Activated gamma-delta T cell (primary cell): ENCODE measurements at regions not wholly inside any gene's neighbourhood (a gene's known extent, or its start where the extent isn't known, plus 50 kb on each side); places are given as distances from the start of the nearest gene placed in this dataset.
"Not testable (repeated sequence)": the region's sequence is repeated elsewhere in the genome, so short reads cannot be mapped to it uniquely, and the experiment has no call there.

Experiments used
- DNase-seq: peaks from one replicate; lab custom pipeline; 2025; lab: John Stamatoyannopoulos, UW

DNA sequence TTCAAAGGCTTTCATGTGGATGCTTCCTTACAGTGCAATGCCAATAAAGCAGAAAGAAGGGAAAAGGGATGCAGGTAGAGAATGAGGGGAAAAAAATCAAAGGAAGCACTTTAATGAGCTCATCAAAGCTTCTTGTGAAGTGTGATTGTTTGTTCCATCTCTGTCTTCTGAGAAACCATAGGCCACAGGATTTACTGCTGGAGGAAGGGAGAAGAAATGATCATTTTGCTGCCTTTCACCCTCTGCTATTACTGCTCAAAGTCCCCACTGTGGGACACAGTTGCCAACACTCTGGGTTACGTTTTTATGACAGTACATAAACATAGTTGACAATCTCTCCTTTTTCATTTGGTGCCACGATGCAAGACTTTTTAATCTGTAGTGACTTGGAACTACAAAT lies 558.0 kb upstream of the TECRL start:
- no peak for DNase-seq

DNA sequence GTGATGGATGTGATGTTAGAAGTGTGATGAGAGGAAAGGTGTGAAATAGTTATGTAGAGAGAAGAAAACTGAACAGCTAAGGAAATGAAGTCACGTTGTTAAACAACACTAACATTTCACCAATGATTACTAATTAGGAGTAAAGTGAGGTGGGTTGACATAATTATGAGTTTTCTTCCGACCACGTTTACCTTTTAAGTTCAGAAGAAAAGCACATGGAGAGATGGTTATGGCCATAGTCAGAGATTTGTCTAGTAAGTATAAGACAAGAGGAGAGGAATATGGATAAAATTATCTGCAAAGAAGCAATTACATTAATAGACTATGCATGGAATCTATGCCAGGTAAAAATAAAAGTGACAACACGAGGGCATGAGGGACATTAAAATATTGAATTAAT lies 551.3 kb upstream of the TECRL start:
- DNase-seq, result no peak

DNA sequence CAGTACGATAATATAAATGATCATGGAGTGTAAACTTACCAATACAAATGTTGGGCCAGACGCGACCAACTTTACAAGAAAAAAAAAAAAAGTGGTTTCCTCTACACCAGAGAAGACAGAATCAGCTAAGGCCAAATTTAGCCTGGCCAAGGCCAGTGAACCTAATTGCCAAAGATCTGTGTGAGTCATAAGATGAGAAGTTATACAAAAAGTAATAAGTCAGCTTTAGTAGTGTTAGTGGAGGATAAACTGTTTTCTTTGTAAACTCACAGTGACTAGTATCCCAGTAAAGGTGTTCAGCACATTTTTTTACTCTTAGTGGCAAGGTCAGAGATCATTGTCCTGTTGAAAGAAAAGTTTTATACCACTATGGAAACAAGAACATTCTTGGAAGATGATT lies 531.4 kb upstream of the TECRL start:
- DNase-seq, result no peak

DNA sequence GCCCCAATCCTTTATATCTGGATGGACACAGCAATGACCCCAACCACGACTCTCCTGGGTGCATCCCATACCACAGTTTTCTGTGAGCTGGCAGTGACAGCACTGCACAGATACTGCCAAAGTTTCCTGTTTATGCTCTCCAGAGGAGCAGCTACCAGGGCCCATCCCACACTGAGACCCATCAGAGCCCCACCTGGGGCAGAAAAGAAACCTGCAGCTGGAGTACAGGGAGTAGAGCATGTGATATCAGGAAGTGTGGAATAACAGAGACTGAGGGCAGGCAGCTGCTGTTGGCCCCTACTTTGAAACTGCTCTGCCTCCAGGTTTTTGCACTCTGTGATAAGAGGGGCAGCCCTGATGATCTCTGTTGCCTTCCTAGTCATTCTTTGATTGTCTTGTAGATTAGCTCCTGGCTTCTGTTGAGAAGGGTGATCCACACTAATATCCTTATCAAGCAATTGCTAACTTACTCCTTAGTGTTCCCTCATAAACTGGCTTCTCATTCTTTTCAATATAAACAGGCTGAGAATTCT lies 526.3 kb upstream of the TECRL start:
- no peak for DNase-seq

DNA sequence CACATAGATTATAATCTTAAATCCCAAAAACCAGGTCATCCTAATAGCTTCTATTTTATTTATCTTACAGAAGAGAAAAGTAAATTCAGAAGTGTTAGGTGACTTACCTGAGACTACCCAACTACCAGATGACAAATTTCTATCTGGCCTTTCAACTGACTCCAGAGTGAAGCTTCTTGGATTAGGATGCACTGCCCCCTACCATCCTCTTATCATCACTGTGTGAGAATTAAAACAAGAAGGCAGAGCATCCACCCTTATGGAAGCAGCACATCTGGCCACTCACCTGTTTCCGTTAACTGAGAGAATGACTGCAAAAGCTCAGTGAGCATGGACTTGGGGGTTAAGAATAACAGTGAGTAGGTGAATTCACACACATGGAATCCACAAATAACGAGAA lies 502.6 kb upstream of the TECRL start:
- no peak for DNase-seq

DNA sequence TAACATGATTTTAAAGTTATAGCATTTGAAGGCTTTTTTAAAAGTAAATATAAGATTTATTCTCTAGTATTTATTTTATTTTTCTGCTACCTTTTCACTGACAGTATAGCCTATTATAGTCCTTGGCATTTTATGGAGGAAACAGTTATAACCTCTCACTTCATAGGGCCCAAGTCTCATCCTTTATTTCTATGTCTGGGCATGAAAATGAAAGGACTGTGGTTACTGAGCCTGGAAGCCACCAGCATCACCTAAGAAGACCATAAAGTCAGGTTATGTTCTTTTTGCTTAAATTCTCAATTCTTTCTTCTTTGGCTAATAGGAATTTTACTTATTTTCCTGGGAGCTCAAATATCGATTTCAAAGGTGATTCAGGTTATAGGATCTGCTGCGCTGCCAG lies 494.7 kb upstream of the TECRL start:
- DNase-seq, result no peak

DNA sequence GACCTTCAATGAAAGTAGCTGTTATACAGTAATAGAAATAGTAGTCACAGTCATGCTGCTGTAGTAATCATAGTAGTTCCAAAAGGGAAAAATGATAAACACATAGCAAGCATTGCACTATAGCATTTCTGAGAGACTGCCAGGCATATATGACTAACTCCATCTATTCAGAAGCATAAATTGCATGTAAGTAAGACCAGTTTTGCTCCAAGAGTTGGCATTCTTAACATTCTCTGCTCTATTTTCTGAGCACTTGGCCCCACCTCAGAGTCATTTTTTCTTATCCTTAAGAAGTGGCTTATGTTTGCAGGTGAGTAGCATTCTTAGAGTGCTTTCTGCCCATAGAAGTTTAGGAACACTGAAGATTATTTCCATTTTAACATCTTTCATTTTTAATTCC lies 490.3 kb upstream of the TECRL start:
- DNase-seq, result no peak

DNA sequence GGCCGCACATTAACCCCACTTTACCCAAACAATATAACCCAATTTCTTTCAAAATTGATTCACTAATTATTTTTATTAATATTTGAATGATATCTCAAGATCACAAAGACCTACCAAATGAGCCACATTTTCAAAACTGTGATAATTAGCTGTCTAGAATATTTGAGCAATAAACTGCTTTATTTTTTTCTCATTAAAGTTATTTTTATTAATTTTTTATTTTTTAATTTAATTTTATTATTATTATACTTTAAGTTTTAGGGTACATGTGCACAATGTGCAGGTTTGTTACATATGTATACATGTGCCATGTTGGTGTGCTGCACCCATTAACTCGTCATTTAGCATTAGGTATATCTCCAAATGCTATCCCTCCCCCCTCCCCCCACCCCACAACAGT lies 489.8 kb upstream of the TECRL start:
- not testable (repeated sequence) for DNase-seq

DNA sequence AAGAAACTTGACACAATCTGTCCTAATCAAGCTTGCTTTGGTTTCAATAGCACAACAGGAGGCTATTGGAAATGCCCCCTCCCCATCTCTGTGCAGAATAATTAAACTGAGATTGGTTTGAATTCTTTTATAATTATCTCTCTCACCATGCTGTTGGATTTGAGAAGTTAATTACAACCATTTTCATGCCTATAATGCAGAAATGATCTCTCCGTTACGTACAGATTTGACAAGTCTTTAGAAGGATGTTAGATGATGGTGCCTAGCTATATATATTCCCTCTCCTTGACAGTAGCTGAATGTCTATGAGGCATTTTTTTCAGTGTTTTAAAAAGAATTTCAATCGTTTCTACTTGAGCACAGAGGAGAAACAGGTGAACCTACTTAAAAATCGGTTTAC lies 488.4 kb upstream of the TECRL start:
- DNase-seq, result no peak

DNA sequence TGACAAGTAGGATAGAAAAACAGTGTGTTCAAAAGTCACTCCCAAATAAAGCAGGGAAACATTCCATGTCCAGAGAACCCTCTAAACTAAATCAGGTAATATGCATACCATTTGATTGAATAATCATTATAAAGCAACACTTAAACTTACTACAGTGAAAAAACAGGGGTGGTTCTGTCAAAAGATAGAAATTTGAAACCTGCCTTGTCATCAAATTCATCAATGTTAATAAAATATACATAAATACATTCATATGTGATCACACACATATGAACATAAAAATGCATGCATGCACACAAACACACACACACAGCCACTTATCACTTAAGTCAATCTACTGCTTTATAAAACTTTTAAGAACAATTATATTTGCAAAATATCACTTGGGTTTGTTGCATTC lies 485.8 kb upstream of the TECRL start:
- no peak for DNase-seq

DNA sequence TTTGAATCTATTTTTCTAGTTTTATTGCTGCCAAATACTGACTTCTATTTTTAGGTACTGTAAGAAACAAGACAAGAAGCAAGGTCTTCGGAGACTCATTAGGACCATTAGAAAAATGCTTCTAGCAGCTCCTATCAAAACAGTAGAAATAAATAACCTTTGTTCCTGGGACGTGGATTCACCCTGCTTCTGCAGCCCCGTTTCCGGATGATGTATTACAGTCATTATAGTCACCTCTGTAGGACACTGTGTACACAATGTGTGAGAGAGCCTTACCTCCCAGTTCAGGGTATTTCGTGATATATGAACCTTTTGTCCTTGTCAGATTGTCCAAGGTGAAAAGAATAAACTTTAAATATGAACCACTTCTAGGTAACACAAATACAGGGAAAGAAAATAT lies 484.0 kb upstream of the TECRL start:
- DNase-seq, result no peak

DNA sequence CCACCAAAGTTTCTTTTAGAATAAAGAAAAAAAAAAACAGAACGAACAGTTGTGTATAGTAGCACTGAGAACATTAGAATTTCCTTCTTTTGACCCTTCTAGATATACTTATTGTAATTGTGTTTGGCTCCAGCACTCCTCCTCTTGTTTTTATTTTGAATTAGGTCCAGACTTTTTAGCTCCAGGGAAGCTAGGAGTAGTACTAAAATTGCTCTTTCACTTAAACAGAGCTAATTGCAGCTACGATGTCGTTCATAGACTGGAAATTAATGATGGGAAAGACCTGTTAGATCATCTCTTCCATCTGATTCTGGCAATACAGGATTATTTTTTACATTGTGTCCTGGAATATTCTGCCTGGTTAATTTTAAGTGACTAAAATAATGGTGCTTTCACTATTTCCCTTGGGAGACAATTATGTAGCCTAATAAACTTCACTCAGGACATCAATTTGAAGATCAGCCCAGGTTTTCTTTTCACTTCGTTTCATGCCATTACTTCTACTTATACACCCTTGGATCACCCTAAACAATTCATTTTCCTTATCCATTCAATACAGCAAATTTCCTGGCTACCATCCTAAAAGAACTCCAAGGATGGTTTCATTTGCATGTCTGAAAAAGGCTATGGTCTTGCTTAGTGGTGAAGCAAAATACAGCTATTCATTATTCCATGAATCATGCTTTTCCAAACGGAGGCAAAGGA lies 480.8 kb upstream of the TECRL start:
- DNase-seq, result no peak

DNA sequence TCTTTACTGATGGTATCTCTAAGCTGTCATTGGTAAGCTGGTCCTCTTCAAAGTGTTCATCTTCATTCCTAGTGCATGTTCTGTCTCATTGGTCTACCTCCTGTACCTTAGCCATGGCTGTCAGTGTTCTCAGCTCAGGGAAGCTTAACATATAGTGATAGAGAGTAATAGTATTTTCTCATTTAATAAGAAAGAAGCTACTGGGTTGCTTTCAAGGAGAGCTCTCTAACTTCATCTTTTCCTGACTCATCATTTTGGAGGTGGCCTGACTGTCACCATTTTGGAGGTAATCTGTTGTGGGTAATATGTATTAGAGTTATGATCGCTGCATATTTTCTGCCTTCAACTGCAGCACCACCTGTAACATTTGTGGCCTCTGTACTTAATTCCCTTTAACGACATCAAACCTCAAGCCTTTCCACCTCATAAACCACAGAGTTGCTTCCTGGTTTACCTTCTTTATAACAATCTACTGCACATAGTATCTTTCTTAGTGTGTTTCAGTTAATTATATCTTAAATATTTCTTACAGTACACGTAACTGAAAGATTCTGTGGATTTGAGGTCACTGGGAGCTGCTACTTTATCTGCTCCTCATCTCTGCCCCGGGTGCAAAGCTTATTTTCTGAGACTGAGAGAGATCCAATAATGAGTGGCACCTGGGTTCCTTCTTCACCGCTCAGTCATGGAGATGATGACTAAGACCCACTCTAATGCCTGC lies 474.0 kb upstream of the TECRL start:
- DNase-seq, result no peak

DNA sequence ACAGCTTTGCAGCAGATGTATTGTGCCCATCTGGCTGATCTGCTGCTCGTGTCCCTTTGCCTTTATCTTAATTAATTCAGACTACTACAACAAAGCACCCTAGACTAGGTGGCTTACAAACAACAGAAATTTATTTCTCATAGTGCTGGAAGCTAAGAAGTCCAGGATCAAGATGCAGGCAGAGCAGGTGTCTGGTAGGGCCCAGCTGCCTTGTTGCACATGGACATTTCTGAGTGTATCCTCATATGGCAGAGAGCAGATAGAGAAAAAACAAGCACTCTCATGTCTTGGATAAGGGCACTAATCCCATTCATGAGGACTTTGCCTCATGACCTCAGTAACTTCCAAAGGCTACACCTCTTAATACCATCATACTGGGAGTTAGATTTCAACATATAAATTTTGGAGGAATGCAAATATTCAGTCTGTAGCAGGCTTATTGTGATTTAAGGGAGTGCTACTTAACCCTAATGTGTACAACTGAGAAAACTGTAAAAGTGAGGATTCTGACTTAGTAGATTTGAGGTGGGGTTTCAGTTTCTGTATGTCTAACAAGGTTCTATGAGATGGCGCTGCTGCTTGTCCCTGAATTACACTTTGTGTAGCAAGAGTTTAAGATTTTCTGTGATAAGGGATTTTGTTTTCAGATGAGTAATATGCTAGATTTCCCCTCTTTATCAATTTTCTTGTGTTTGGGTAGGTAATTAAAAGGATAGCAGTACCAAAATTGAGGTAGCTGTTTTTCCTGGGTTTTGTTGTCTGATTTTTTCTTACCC lies 473.2 kb upstream of the TECRL start:
- no peak for DNase-seq

DNA sequence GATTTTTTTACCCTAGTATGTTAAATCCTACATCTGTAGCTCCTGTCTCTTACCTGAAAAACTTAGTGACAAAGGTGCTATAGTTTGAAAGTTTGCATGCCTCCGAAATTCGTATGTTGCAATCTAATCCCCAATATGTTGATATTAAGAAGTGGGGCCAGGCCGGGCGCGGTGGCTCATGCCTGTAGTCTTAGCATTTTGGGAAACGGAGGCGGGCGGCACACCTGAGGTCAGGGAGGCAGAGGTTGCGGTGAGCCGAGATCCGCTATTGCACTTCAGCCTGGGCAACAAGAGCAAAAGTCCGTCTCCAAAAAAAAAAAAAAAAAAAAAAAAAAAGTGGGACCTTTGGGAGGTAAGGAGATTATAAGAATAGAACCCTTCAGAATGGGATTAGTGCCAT lies 471.3 kb upstream of the TECRL start:
- no peak for DNase-seq

DNA sequence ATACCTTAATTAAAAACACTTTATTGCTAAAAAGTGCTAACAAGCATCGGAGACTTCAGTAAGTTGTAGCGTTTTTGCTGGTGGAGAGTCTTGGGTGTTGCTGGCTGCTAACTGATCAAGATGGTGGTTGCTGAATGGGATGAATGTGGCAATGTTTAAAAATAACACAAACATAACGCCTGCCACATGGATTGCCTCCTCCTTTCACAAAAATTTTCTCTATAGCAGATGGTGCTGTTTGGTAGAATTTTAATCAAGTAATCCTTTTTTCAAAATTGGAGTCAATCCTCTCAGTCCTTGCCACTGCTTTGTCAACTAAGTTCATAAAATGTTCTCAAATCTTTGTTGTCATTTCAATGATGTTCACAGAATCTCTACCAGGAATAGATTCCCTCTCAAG lies 466.8 kb upstream of the TECRL start:
- DNase-seq, result no peak

DNA sequence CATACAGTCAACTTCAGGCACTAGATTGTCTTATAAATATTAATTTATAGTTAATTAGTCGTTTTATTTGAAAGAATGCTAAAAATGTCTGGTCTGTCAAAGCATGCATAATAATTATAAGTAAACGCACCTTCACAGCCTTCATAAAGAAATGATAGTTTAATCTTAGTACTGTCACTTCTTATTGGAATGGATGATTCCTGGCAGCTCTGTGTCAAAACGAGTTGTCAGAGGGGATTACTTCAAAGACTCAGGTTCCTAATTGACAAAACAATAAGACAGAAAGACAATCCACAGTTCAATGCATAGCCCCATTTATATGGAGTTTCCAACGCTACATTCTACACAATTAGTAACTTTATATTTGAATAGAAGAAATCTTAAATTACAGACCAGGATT lies 461.3 kb upstream of the TECRL start:
- no peak for DNase-seq

DNA sequence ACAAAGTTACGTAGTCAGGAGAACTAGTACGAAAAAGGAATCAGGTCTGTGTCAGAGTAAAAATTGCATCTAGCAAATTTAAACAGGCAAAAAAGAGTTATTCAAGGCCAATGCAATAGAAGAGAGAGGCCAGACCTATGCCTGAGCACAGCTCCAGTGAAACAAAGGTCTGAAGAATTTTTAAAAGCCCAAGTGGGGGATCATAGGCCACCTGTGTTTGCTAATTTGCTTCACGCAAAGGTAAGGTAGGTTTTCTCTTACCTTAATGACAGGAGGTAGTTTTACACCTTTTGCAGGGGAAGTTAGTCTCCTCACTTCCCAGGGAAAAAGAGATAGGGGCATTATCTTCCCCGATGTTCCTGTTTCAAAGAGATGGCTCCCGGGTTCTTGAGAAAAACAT lies 448.6 kb upstream of the TECRL start:
- no peak for DNase-seq

DNA sequence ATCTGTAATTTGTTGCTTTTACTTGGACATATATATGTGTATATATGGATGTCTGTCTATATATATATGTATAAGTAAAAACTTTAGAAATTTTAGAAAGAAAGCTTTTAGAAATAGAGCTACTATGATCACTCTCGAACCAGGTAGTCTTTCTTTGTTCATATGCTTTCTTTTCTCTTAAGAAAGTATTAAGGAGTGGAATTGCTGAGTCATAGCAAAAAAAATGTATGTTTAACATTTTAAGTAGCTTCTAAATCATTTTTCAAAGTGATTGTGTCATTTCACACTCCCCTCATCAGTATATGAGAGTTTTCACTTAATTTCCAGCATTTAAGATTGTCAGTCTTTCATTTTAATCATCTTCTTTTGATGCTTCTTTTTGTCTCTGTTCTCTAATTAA lies 447.9 kb upstream of the TECRL start:
- DNase-seq, result no peak

DNA sequence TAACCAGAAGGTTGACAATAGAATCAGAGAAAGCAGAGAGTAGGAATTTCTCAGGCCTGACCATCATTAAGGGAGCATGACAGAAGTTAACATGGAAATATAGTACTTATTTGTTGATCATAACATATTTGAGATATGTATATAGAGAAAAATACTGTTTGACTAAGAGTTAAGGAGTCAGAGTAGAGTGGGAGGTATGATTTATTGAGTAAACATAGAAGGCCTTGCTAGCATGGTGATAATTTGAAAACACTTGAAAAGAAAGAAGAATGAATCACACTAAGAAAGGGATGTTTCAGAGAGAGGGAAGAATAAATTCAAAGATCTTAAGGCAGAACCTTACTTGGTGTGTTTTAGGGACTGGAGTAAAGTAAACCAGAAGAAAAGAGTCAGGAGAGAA lies 437.2 kb upstream of the TECRL start:
- DNase-seq, result no peak

DNA sequence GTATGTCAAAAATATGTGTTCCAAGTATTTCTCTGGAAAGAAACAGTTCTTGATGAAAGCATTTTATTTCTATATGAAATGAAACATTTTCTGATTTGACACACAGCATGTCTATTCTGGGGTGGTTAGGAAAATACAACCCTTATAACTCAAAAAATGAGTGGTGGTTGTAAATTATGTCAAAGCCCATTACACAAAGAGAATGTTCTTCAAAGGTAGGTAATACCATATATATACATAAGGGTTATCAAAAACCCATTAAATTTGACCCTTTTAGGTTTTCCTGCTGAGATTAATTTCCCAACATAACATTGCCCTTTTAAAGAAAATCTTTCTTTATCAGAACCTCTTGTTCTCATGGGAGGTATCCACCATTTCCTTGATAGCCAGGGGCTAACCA lies 420.5 kb upstream of the TECRL start:
- no peak for DNase-seq

DNA sequence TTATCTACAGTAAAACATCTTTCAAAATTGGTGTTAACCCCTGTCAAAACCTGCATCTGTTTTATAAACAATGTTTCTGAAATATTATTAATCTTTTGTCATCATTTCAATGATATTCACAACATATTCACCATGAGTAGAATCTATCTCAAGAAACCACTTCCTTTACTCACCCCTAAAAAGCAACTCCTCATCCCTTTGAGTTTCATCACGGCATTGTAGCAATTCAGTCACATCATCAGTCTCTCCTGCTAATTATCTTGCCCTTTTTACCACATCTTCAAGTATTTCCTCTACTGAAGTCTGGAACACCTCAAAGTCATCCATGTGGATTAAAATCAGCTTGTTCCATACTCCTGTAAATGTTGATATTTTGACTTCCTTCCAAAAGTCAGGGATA lies 415.3 kb upstream of the TECRL start:
- no peak for DNase-seq

DNA sequence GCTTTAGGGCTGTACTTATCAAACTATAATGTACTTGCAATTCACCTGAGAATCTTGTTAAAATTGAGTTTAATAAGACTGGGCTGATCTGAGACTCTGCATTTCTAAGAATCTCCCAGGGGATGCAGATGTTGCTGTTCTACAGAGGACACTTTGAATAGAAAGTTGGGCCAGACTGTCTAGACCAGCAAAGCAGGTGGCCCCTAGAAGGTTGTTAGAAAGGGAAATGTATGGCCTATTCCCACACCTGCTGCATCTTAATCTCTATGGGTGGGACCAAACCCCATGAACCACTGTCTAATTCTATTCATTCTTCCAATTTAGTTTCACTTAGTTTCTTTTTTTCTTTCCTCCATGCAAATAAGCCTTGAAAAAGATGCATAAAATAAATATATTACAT lies 413.2 kb upstream of the TECRL start:
- no peak for DNase-seq
